PC-9 (cell line): ENCODE measurements at regions not wholly inside any gene's neighbourhood (a gene's known extent, or its start where the extent isn't known, plus 50 kb on each side); places are given as distances from the start of the nearest gene placed in this dataset.

Source experiments
- CTCF ChIP-seq: fragments of 200-600 bp; sonication (generic); conservative IDR thresholded peaks from 2 replicates; pipeline ENCODE4 v1.6.1; 2017; ENCODE audit warnings: mixed run types, antibody characterized with exemption, mild to moderate bottlenecking, moderate library complexity
- EZH2 ChIP-seq: fragments of 200-600 bp; sonication (generic); IDR thresholded peaks from 2 replicates; pipeline ENCODE4 v1.8.0; 2017; ENCODE audit warnings: antibody characterized with exemption, low read depth

GRCh38 chr11:112367461-112367860, 106.8 kb upstream of the PLET1 start:
- TF ChIP-seq EZH2 (no peak), CTCF (no peak)
